ENCODE measurements at regions not wholly inside any gene's neighbourhood (a gene's known extent, or its start where the extent isn't known, plus 50 kb on each side); places are given as distances from the start of the nearest gene placed in this dataset.

- TF ChIP-seq CREB1 (IDR thresholded peaks at IDR 0.05; ENCODE audit: low read depth), result no peak
- no peak for TF ChIP-seq TCF12 (IDR thresholded peaks at IDR 0.05; ENCODE audit: low read depth)
- no peak for TF ChIP-seq ZBTB7A (IDR thresholded peaks at IDR 0.05; ENCODE audit: low read depth)
- TF ChIP-seq EP300 (IDR thresholded peaks at IDR 0.05; ENCODE audit: borderline replicate concordance), result no peak
- no peak for TF ChIP-seq FOXM1 (IDR thresholded peaks at IDR 0.05; ENCODE audit: borderline replicate concordance, low read depth)
- TF ChIP-seq TAF1 (IDR thresholded peaks at IDR 0.05; ENCODE audit: low read depth), result no peak
- TF ChIP-seq USF1 (IDR thresholded peaks at IDR 0.05), result no peak
These were observed 124.3 kb downstream of the GPCPD1 start for GRCh38 chr20:5486377-5487054.

- TF ChIP-seq YY1 (IDR thresholded peaks at IDR 0.05; ENCODE audit: low read depth), result no peak
- TF ChIP-seq EGR1 (IDR thresholded peaks at IDR 0.05), result no peak
- no peak for TF ChIP-seq ZBTB7A (IDR thresholded peaks at IDR 0.05; ENCODE audit: low read depth)
- TF ChIP-seq TEAD4 (IDR thresholded peaks at IDR 0.05), result no peak
- TF ChIP-seq FOXM1 (IDR thresholded peaks at IDR 0.05; ENCODE audit: borderline replicate concordance, low read depth), result no peak
- TF ChIP-seq EP300 (IDR thresholded peaks at IDR 0.05; ENCODE audit: borderline replicate concordance), result no peak
- TF ChIP-seq TAF1 (IDR thresholded peaks at IDR 0.05; ENCODE audit: low read depth), result no peak
- no peak for TF ChIP-seq CEBPB (IDR thresholded peaks at IDR 0.05)
- TF ChIP-seq RAD21 (IDR thresholded peaks at IDR 0.05; ENCODE audit: low read depth), result no peak
- TF ChIP-seq USF1 (IDR thresholded peaks at IDR 0.05), result no peak
- no peak for TF ChIP-seq NFIC (IDR thresholded peaks at IDR 0.05)
These were observed 125.9 kb downstream of the GPCPD1 start for GRCh38 chr20:5484926-5485325.

- no peak for TF ChIP-seq ZBTB7A (IDR thresholded peaks at IDR 0.05; ENCODE audit: low read depth)
- TF ChIP-seq NFIC (IDR thresholded peaks at IDR 0.05), result no peak
- no peak for TF ChIP-seq TCF12 (IDR thresholded peaks at IDR 0.05; ENCODE audit: low read depth)
- no peak for TF ChIP-seq USF1 (IDR thresholded peaks at IDR 0.05)
These were observed 126.5 kb downstream of the GPCPD1 start for GRCh38 chr20:5484346-5484745.

- no peak for TF ChIP-seq TAF1 (IDR thresholded peaks at IDR 0.05; ENCODE audit: low read depth)
- no peak for TF ChIP-seq EP300 (IDR thresholded peaks at IDR 0.05; ENCODE audit: borderline replicate concordance)
- no peak for TF ChIP-seq ZBTB7A (IDR thresholded peaks at IDR 0.05; ENCODE audit: low read depth)
- no peak for TF ChIP-seq CREB1 (IDR thresholded peaks at IDR 0.05; ENCODE audit: low read depth)
- no peak for TF ChIP-seq NFIC (IDR thresholded peaks at IDR 0.05)
- no peak for TF ChIP-seq MAX (IDR thresholded peaks at IDR 0.05)
- TF ChIP-seq REST (IDR thresholded peaks at IDR 0.05; ENCODE audit: low read depth), result no peak
- TF ChIP-seq TEAD4 (IDR thresholded peaks at IDR 0.05), result no peak
- TF ChIP-seq RAD21 (IDR thresholded peaks at IDR 0.05; ENCODE audit: low read depth), result no peak
- no peak for TF ChIP-seq YY1 (IDR thresholded peaks at IDR 0.05; ENCODE audit: low read depth)
- no peak for TF ChIP-seq CEBPB (IDR thresholded peaks at IDR 0.05)
- no peak for TF ChIP-seq TCF12 (IDR thresholded peaks at IDR 0.05; ENCODE audit: low read depth)
- TF ChIP-seq EGR1 (IDR thresholded peaks at IDR 0.05), result no peak
- TF ChIP-seq USF1 (IDR thresholded peaks at IDR 0.05), result no peak
- TF ChIP-seq FOXM1 (IDR thresholded peaks at IDR 0.05; ENCODE audit: borderline replicate concordance, low read depth), result no peak
These were observed 128.0 kb downstream of the GPCPD1 start for GRCh38 chr20:5482791-5483190.

- TF ChIP-seq ZBTB7A (IDR thresholded peaks at IDR 0.05; ENCODE audit: low read depth), result no peak
- TF ChIP-seq TEAD4 (IDR thresholded peaks at IDR 0.05), result no peak
- TF ChIP-seq TAF1 (IDR thresholded peaks at IDR 0.05; ENCODE audit: low read depth), result no peak
- no peak for TF ChIP-seq EP300 (IDR thresholded peaks at IDR 0.05; ENCODE audit: borderline replicate concordance)
- TF ChIP-seq FOXM1 (IDR thresholded peaks at IDR 0.05; ENCODE audit: borderline replicate concordance, low read depth), result no peak
- TF ChIP-seq YY1 (IDR thresholded peaks at IDR 0.05; ENCODE audit: low read depth), result no peak
- no peak for TF ChIP-seq EGR1 (IDR thresholded peaks at IDR 0.05)
- TF ChIP-seq MAX (IDR thresholded peaks at IDR 0.05), result no peak
- TF ChIP-seq USF1 (IDR thresholded peaks at IDR 0.05), result no peak
- TF ChIP-seq NFIC (IDR thresholded peaks at IDR 0.05), result no peak
These were observed 128.9 kb downstream of the GPCPD1 start for GRCh38 chr20:5481872-5482271.

All from Ishikawa (cell line).